HCT116 (cell line): ENCODE measurements at regions not wholly inside any gene's neighbourhood (a gene's known extent, or its start where the extent isn't known, plus 50 kb on each side); places are given as distances from the start of the nearest gene placed in this dataset.

Experiments used
- ATAC-seq: fragments of 200-7000 bp; cut with Tn5 transposase; 2 replicates; pipeline ENCODE4 v1.9.1; 2020; ENCODE audit warnings: mild to moderate bottlenecking, moderate library complexity
- BruUV-seq: library from RNA; stranded (reverse); fragments of 400-500 nt; replicated peaks from 2 replicates; lab custom pipeline; 2021; lab: Mats Ljungman, UMichigan
- CTCF ChIA-PET: fragments of 300-600 bp; sonication (Branson Sonifier 250); formaldehyde crosslinking; loops from one replicate; lab custom pipeline; 2021; ENCODE audit warnings: antibody characterized with exemption; lab: Charles Lee
- POLR2A ChIA-PET: fragments of 300-600, 350-600 bp; sonication (Branson Sonifier 250); formaldehyde crosslinking; loops from one replicate; lab custom pipeline; 2021; ENCODE audit warnings: antibody characterized with exemption; lab: Charles Lee
- RAD21 ChIA-PET, 2 experiments: fragments of 300-600 bp; sonication (Branson Sonifier 250); formaldehyde crosslinking; loops; one replicate each; lab custom pipeline; 2023; ENCODE audit warnings: low total read pairs in 2 of 2; ENCODE audit not compliant: uncharacterized antibody in 2 of 2, unreplicated experiment in 2 of 2, low non-redundant PET in 1 of 2; lab: Charles Lee
- DNase-seq: peaks from one replicate; pipeline ENCODE4 v3.0.0-alpha.2; 2010; ENCODE audit warnings: low read depth, low spot score
- H2AFZ ChIP-seq: fragments of 200-600 bp; shearing (Covaris generic), sonication (generic); 2 replicates; pipeline ENCODE4 v1.6.1; 2017; ENCODE audit warnings: low read depth, mixed run types, mixed read lengths, antibody characterized with exemption, low read length; ENCODE audit not compliant: poor library complexity, severe bottlenecking
- H3K27ac ChIP-seq: 2 replicates; pipeline ENCODE4 v1.5.1; 2012; ENCODE audit warnings: low read depth, low read length
- H3K27me3 ChIP-seq: fragments of 200-600 bp; sonication (generic); 2 replicates; pipeline ENCODE4 v1.6.1; 2016; ENCODE audit warnings: mixed run types, low read length, mixed read lengths; ENCODE audit not compliant: insufficient read depth
- H3K36me3 ChIP-seq, 2 experiments: fragments of 200-500 bp in 1 of 2; fragments of 200-600 bp in 1 of 2; sonication (Bioruptor generic) in 1 of 2; sonication (generic) in 1 of 2; 2 replicates each; pipeline versions ENCODE4 v1.5.1 to v1.6.1; 2014 to 2016; ENCODE audit warnings: low read length in 2 of 2, inconsistent platforms in 1 of 2, mixed read lengths in 1 of 2, mixed run types in 1 of 2; ENCODE audit not compliant: insufficient read depth in 2 of 2, control insufficient read depth in 1 of 2
- H3K4me1 ChIP-seq, 2 experiments: fragments of 200-600 bp in 1 of 2; sonication (generic) in 1 of 2; 2 replicates each; pipeline versions ENCODE4 v1.5.1 to v1.6.1; 2012 to 2017; ENCODE audit warnings: low read length in 2 of 2, inconsistent platforms in 1 of 2, mild to moderate bottlenecking in 1 of 2, mixed read lengths in 1 of 2, mixed run types in 1 of 2, moderate library complexity in 1 of 2; ENCODE audit not compliant: insufficient read depth in 2 of 2, control insufficient read depth in 1 of 2
- H3K4me2 ChIP-seq: fragments of 200-600 bp; sonication (generic); 2 replicates; pipeline ENCODE4 v1.6.1; 2017; ENCODE audit warnings: mixed run types, low read length, mixed read lengths
- H3K4me3 ChIP-seq, 2 experiments: fragments of 200-600 bp in 1 of 2; sonication (generic) in 1 of 2; replicated peaks in 1 of 2; 2 replicates each; pipeline ENCODE4 v1.5.1; 2011 to 2016; ENCODE audit warnings: low read length in 2 of 2, control low read depth in 1 of 2, low read depth in 1 of 2, mild to moderate bottlenecking in 1 of 2, mixed read lengths in 1 of 2, mixed run types in 1 of 2
- H3K79me2 ChIP-seq: fragments of 200-600 bp; sonication (generic); 2 replicates; pipeline ENCODE4 v1.6.1; 2017; ENCODE audit warnings: mild to moderate bottlenecking, mixed run types, low read length, moderate library complexity, mixed read lengths; ENCODE audit not compliant: insufficient read depth
- H3K9ac ChIP-seq: fragments of 200-600 bp; sonication (generic); 2 replicates; pipeline ENCODE4 v1.6.1; 2016; ENCODE audit warnings: low read length, mixed read lengths
- H3K9me2 ChIP-seq: fragments of 200-600 bp; sonication (generic), shearing (Covaris generic); 2 replicates; pipeline ENCODE4 v1.6.1; 2017; ENCODE audit warnings: mixed run types, mild to moderate bottlenecking, moderate library complexity; ENCODE audit not compliant: insufficient read depth
- H3K9me3 ChIP-seq, 2 experiments: fragments of 200-500 bp in 1 of 2; fragments of 200-600 bp in 1 of 2; sonication (Bioruptor generic) in 1 of 2; sonication (generic) in 1 of 2; 2 replicates each; pipeline ENCODE4 v1.6.1; 2014 to 2017; ENCODE audit warnings: low read length in 2 of 2, mixed read lengths in 2 of 2, inconsistent platforms in 1 of 2, low read depth in 1 of 2, mild to moderate bottlenecking in 1 of 2, mixed run types in 1 of 2, moderate library complexity in 1 of 2; ENCODE audit not compliant: control insufficient read depth in 1 of 2, insufficient read depth in 1 of 2
- H4K20me1 ChIP-seq: fragments of 200-600 bp; sonication (generic), shearing (Covaris generic); 2 replicates; pipeline ENCODE4 v1.6.1; 2017; ENCODE audit warnings: mixed run types, mild to moderate bottlenecking, moderate library complexity; ENCODE audit not compliant: insufficient read depth
- CEBPB ChIP-seq: IDR thresholded peaks from 2 replicates; pipeline ENCODE4 v1.6.1; 2012; ENCODE audit warnings: low read depth
- EZH2 ChIP-seq: fragments of 200-600 bp; sonication (generic); IDR thresholded peaks from 2 replicates; pipeline ENCODE4 v1.6.1; 2017; ENCODE audit warnings: antibody characterized with exemption, mixed run types
- EZH2phosphoT487 ChIP-seq: fragments of 200-600 bp; IDR thresholded peaks from 2 replicates; pipeline ENCODE4 v1.6.1; 2018; ENCODE audit warnings: antibody characterized with exemption, borderline replicate concordance
- FOSL1 ChIP-seq: IDR thresholded peaks from 2 replicates; pipeline ENCODE4 v1.6.1; 2012; ENCODE audit warnings: low read depth
- JUND ChIP-seq: IDR thresholded peaks from 2 replicates; pipeline ENCODE4 v1.6.1; 2012
- POLR2A ChIP-seq: IDR thresholded peaks from 2 replicates; pipeline ENCODE4 v1.7.0; 2011; ENCODE audit warnings: borderline replicate concordance; ENCODE audit not compliant: insufficient read depth, insufficient read length; ENCODE audit errors: extremely low read depth
- POLR2AphosphoS5 ChIP-seq: IDR thresholded peaks from 2 replicates; pipeline ENCODE4 v1.6.1; 2011; ENCODE audit warnings: mild to moderate bottlenecking, low read depth, low read length, moderate library complexity
- RAD21 ChIP-seq: IDR thresholded peaks from 2 replicates; pipeline ENCODE4 v1.6.1; 2012; ENCODE audit warnings: low read depth, mild to moderate bottlenecking
- SIN3A ChIP-seq: IDR thresholded peaks from 2 replicates; pipeline ENCODE4 v1.6.1; 2012; ENCODE audit warnings: low read depth
- SP1 ChIP-seq: IDR thresholded peaks from 2 replicates; pipeline ENCODE4 v1.6.1; 2012; ENCODE audit warnings: low read depth
- TCF7L2 ChIP-seq: IDR thresholded peaks from 2 replicates; pipeline ENCODE4 v1.7.0; 2011; ENCODE audit warnings: borderline replicate concordance, inconsistent platforms; ENCODE audit not compliant: insufficient read depth, insufficient read length; ENCODE audit errors: extremely low read depth
- ZFX ChIP-seq: fragments of 450-650 bp; IDR thresholded peaks from 2 replicates; pipeline ENCODE4 v1.6.1; 2017
- ZNF274 ChIP-seq: fragments of 200-500 bp; sonication (Bioruptor generic); IDR thresholded peaks from 2 replicates; pipeline ENCODE4 v1.6.1; 2014; ENCODE audit warnings: mild to moderate bottlenecking, low read depth, low read length, inconsistent platforms
- intact Hi-C: fragments of 100-400 bp; cut with micrococcal nuclease; formaldehyde crosslinking; loops from 2 replicates; pipeline ENCODE4 v1.10.0; 2022
- TF ChIP-seq, protein P1 (sequence below), 3 experiments: fragments of 200-600 bp in 1 of 3; sonication (generic) in 1 of 3; IDR thresholded peaks in 2 of 3; conservative IDR thresholded peaks in 1 of 3; 2 replicates each; pipeline ENCODE4 v1.5.1; 2012 to 2017; ENCODE audit warnings: low read depth in 2 of 3, low read length in 2 of 3, antibody characterized with exemption in 1 of 3, borderline replicate concordance in 1 of 3, control low read depth in 1 of 3, mild to moderate bottlenecking in 1 of 3, mixed read lengths in 1 of 3, mixed run types in 1 of 3, moderate library complexity in 1 of 3; ENCODE audit not compliant: insufficient read depth in 1 of 3
- TF ChIP-seq, protein P2 (sequence below): IDR thresholded peaks from 2 replicates; pipeline ENCODE4 v1.6.1; 2011; ENCODE audit warnings: mild to moderate bottlenecking, low read length, moderate library complexity; ENCODE audit not compliant: insufficient replicate concordance; ENCODE audit errors: extremely low read depth

DNA sequence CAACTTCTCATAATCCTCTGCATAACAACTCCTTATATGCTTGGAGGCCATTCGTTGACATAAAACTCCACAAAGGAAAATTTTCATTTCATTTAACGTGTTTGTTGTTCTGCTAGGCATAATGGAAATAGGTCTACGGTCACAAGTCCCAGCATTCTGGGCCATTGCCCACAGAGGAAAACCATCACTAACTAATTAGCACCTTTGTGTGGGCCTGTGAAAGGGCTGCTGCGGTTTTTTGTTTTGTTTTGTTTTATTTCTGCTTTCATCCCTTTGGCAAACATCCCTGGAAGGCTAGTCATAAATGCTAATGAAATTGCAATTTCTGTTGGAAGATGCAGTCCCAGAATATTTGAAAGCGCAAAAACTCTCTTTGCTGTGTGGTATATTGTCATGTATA is 180.3 kb downstream of the RMST start:
- no peak overlapping the region for H2AFZ ChIP-seq
- no peak overlapping the region for H3K27ac ChIP-seq
- POLR2A ChIA-PET, result no interaction called here
- CTCF ChIA-PET, result no interaction called here
- no peak for TF ChIP-seq TCF7L2
- TF ChIP-seq, protein P1, sequence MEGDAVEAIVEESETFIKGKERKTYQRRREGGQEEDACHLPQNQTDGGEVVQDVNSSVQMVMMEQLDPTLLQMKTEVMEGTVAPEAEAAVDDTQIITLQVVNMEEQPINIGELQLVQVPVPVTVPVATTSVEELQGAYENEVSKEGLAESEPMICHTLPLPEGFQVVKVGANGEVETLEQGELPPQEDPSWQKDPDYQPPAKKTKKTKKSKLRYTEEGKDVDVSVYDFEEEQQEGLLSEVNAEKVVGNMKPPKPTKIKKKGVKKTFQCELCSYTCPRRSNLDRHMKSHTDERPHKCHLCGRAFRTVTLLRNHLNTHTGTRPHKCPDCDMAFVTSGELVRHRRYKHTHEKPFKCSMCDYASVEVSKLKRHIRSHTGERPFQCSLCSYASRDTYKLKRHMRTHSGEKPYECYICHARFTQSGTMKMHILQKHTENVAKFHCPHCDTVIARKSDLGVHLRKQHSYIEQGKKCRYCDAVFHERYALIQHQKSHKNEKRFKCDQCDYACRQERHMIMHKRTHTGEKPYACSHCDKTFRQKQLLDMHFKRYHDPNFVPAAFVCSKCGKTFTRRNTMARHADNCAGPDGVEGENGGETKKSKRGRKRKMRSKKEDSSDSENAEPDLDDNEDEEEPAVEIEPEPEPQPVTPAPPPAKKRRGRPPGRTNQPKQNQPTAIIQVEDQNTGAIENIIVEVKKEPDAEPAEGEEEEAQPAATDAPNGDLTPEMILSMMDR (IDR thresholded peaks at IDR 0.05 in 2 of 3, conservative IDR thresholded peaks at IDR 0.05 in 1 of 3; ENCODE audit: borderline replicate concordance in 1 of 3, insufficient read depth in 1 of 3, low read depth in 2 of 3, low read length in 2 of 3), result no peak
- TF ChIP-seq EZH2, result no peak
- no peak for TF ChIP-seq JUND
- TF ChIP-seq CEBPB, result no peak
- TF ChIP-seq, protein P2, sequence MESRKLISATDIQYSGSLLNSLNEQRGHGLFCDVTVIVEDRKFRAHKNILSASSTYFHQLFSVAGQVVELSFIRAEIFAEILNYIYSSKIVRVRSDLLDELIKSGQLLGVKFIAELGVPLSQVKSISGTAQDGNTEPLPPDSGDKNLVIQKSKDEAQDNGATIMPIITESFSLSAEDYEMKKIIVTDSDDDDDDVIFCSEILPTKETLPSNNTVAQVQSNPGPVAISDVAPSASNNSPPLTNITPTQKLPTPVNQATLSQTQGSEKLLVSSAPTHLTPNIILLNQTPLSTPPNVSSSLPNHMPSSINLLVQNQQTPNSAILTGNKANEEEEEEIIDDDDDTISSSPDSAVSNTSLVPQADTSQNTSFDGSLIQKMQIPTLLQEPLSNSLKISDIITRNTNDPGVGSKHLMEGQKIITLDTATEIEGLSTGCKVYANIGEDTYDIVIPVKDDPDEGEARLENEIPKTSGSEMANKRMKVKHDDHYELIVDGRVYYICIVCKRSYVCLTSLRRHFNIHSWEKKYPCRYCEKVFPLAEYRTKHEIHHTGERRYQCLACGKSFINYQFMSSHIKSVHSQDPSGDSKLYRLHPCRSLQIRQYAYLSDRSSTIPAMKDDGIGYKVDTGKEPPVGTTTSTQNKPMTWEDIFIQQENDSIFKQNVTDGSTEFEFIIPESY, result no peak
- TF ChIP-seq SIN3A, result no peak
- TF ChIP-seq EZH2phosphoT487, result no peak
- TF ChIP-seq ZNF274, result no peak
- no peak for TF ChIP-seq POLR2A
- TF ChIP-seq RAD21, result no peak
- TF ChIP-seq ZFX, result no peak
- TF ChIP-seq FOSL1, result no peak
- TF ChIP-seq POLR2AphosphoS5, result no peak
- no peak for TF ChIP-seq SP1
- intact Hi-C loops, result no loop called here
- no peak overlapping the region for H3K9ac ChIP-seq
- BruUV-seq, result no TSS peak
- DNase-seq (no peak), ATAC-seq (no peak)
- H3K4me3 ChIP-seq, result no peak overlapping the region
- H3K9me3 ChIP-seq, result 0 out of 4 replicates have a peak, but pooled peaks cover 0 to 1% of the 10 kb centered on the region in 2 experiments
- H3K79me2 ChIP-seq, result no peaks in the 10 kb centered on the region
- RAD21 ChIA-PET, result no interaction called here
- H3K27me3 ChIP-seq, result no peaks in the 10 kb centered on the region
- no peak overlapping the region for H3K4me2 ChIP-seq
- H4K20me1 ChIP-seq, result no peaks in the 10 kb centered on the region
- H3K36me3 ChIP-seq, result no peaks in the 10 kb centered on the region
- H3K9me2 ChIP-seq, result no peaks in the 10 kb centered on the region
- no peaks in the 10 kb centered on the region for H3K4me1 ChIP-seq
